G401 (cell line): ENCODE measurements at regions not wholly inside any gene's neighbourhood (a gene's known extent, or its start where the extent isn't known, plus 50 kb on each side); places are given as distances from the start of the nearest gene placed in this dataset.

Source experiments
- DNase-seq: peaks from one replicate; pipeline ENCODE4 v3.0.0-alpha.2; 2015; ENCODE audit warnings: low spot score
- in situ Hi-C: cut with HindIII; loops from 2 replicates; pipeline ENCODE4 v1.10.0; 2016; ENCODE audit warnings: low sequenced_read_pairs, mixed read lengths

GRCh38 chr2:121007490-121007853, 271.8 kb downstream of the GLI2 start:
- no peak for DNase-seq
- in situ Hi-C loops: no loop called here

GRCh38 chr2:121008975-121009374, 273.3 kb downstream of the GLI2 start:
- in situ Hi-C loops: no loop called here
- no peak for DNase-seq

GRCh38 chr2:121010998-121011397, 274.0 kb downstream of the TFCP2L1 start:
- no peak for DNase-seq
- in situ Hi-C loops: no loop called here

GRCh38 chr2:121014876-121015275, 270.1 kb downstream of the TFCP2L1 start:
- DNase-seq: no peak
- in situ Hi-C loops: no loop called here

- no peak for DNase-seq
- in situ Hi-C loops: no loop called here
These were observed 269.0 kb downstream of the TFCP2L1 start for GRCh38 chr2:121015971-121016485.

GRCh38 chr2:121017396-121017795, 267.6 kb downstream of the TFCP2L1 start:
- in situ Hi-C loops: no loop called here
- no peak for DNase-seq

- no peak for DNase-seq
- in situ Hi-C loops: no loop called here
These were observed 266.6 kb downstream of the TFCP2L1 start for GRCh38 chr2:121018136-121019061.

GRCh38 chr2:121019071-121019470, 265.9 kb downstream of the TFCP2L1 start:
- in situ Hi-C loops: no loop called here
- no peak for DNase-seq

- no peak for DNase-seq
- in situ Hi-C loops: no loop called here
These were observed 265.2 kb downstream of the TFCP2L1 start for GRCh38 chr2:121019756-121020155.

GRCh38 chr2:121021685-121022084, 263.3 kb downstream of the TFCP2L1 start:
- in situ Hi-C loops: no loop called here

GRCh38 chr2:121028577-121028976, 256.4 kb downstream of the TFCP2L1 start:
- in situ Hi-C loops: no loop called here
- no peak for DNase-seq

More at GRCh38 chr2:121021685-121022084, 263.3 kb downstream of the TFCP2L1 start:
- DNase-seq: no peak

- in situ Hi-C loops: no loop called here
- no peak for DNase-seq
These were observed 254.5 kb downstream of the TFCP2L1 start for GRCh38 chr2:121030523-121030922.

GRCh38 chr2:121031568-121032340, 253.2 kb downstream of the TFCP2L1 start:
- in situ Hi-C loops: no loop called here
- no peak for DNase-seq

- in situ Hi-C loops: no loop called here
- DNase-seq: no peak
These were observed 251.5 kb downstream of the TFCP2L1 start for GRCh38 chr2:121033461-121033996.

GRCh38 chr2:121034551-121034950, 250.5 kb downstream of the TFCP2L1 start:
- DNase-seq: no peak
- in situ Hi-C loops: no loop called here

GRCh38 chr2:121036226-121036692, 248.7 kb downstream of the TFCP2L1 start:
- no peak for DNase-seq
- in situ Hi-C loops: no loop called here

GRCh38 chr2:121037480-121037879, 247.5 kb downstream of the TFCP2L1 start:
- no peak for DNase-seq
- in situ Hi-C loops: no loop called here

- no peak for DNase-seq
- in situ Hi-C loops: no loop called here
These were observed 247.0 kb downstream of the TFCP2L1 start for GRCh38 chr2:121038031-121038430.

GRCh38 chr2:121038431-121038830, 246.6 kb downstream of the TFCP2L1 start:
- DNase-seq: no peak

More at GRCh38 chr2:121038431-121038830, 246.6 kb downstream of the TFCP2L1 start:
- in situ Hi-C loops: no loop called here
